Endothelial cell (in vitro differentiated cells): ENCODE measurements at regions not wholly inside any gene's neighbourhood (a gene's known extent, or its start where the extent isn't known, plus 50 kb on each side); places are given as distances from the start of the nearest gene placed in this dataset.

ENCODE experiments used
- DNase-seq: peaks from one replicate; pipeline ENCODE4 v3.0.0; 2021; ENCODE audit warnings: low spot score
- H3K27ac Mint-ChIP-seq: one replicate; pipeline ENCODE4 v1.8.0; 2021; ENCODE audit warnings: mixed read lengths, inconsistent platforms; ENCODE audit not compliant: unreplicated experiment
- H3K27me3 Mint-ChIP-seq: one replicate; pipeline ENCODE4 v1.8.0; 2021; ENCODE audit warnings: mild to moderate bottlenecking, moderate library complexity, mixed read lengths, inconsistent platforms; ENCODE audit not compliant: unreplicated experiment
- H3K36me3 Mint-ChIP-seq: one replicate; pipeline ENCODE4 v1.8.0; 2021; ENCODE audit warnings: mild to moderate bottlenecking, low read depth, mixed read lengths, inconsistent platforms; ENCODE audit not compliant: unreplicated experiment
- H3K4me1 Mint-ChIP-seq: one replicate; pipeline ENCODE4 v1.8.0; 2021; ENCODE audit warnings: mild to moderate bottlenecking, mixed read lengths, inconsistent platforms; ENCODE audit not compliant: unreplicated experiment
- H3K4me3 Mint-ChIP-seq: one replicate; pipeline ENCODE4 v1.8.0; 2021; ENCODE audit warnings: mild to moderate bottlenecking, mixed read lengths, inconsistent platforms; ENCODE audit not compliant: unreplicated experiment
- H3K9me3 Mint-ChIP-seq: one replicate; pipeline ENCODE4 v1.8.0; 2021; ENCODE audit warnings: mixed read lengths, inconsistent platforms; ENCODE audit not compliant: unreplicated experiment
- TF ChIP-seq, protein P1 (sequence below): fragments of 200-600 bp; sonication (generic); IDR thresholded peaks from one replicate; pipeline ENCODE4 v1.5.0; 2021; ENCODE audit warnings: antibody characterized with exemption; ENCODE audit not compliant: unreplicated experiment

DNA sequence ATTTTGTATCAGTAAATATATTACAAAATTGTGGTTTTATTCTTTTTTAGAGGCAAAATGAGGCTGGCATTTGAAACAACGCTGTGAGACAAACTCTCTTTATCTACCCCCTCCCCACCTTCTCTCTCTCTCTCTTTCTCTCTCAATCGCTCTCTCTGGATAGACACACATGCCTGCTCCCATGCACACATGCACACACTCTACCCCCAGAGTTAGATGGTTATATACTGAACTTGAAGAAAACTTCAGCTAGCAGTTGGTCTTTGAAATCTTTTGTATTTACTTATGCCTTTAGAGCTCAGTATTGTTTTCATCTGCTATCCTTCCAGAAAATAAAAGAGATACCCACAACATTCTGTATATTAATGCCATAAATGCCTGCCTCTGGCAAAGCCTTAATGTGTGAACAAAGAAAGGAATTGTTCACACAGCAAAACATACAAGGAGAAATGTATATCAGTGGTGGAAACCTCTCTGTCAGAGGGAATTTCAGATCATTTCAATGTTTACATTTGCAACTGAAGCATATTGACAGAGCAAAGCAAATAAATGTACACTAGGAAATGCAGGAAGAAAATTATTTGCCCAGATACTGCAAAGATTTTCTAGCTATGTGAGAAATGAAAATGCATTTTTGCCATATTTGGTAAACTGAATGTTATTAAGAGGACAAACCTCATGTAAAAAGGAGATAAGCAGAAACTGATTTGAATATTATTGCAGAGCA lies 217.0 kb upstream of the UBE2E3 start:
- Mint-ChIP-seq H3K4me1 (peaks cover 19% of the 10 kb centered on the region), H3K27ac (no peak overlapping the region), H3K36me3 (peaks cover 4% of the 10 kb centered on the region), H3K27me3 (peaks cover 4% of the 10 kb centered on the region), H3K4me3 (no peak overlapping the region), H3K9me3 (no peaks in the 10 kb centered on the region)
- TF ChIP-seq, protein P1, sequence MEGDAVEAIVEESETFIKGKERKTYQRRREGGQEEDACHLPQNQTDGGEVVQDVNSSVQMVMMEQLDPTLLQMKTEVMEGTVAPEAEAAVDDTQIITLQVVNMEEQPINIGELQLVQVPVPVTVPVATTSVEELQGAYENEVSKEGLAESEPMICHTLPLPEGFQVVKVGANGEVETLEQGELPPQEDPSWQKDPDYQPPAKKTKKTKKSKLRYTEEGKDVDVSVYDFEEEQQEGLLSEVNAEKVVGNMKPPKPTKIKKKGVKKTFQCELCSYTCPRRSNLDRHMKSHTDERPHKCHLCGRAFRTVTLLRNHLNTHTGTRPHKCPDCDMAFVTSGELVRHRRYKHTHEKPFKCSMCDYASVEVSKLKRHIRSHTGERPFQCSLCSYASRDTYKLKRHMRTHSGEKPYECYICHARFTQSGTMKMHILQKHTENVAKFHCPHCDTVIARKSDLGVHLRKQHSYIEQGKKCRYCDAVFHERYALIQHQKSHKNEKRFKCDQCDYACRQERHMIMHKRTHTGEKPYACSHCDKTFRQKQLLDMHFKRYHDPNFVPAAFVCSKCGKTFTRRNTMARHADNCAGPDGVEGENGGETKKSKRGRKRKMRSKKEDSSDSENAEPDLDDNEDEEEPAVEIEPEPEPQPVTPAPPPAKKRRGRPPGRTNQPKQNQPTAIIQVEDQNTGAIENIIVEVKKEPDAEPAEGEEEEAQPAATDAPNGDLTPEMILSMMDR: no peak
- no peak for DNase-seq

DNA sequence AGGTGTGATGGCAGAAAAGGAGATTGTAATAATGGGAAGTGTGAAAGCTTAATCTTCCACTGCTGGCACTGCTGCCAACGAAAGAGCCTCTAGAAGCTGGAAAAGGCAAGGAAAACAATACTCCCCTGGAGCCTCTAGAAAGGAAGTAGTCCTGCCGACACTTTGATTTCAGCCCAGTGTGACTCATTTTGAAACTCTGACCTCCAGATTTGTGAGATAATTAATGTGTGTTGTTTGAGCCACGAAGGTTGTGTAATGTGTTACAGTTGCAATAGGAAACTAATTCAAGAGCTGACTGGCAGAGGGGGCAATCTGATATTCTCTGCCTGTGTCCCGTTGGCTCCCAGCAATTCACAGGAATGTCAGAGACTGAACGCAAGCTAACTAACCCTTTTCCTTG lies 219.2 kb upstream of the UBE2E3 start:
- no peak for DNase-seq
- no peak overlapping the region for H3K4me3 Mint-ChIP-seq
- H3K9me3 Mint-ChIP-seq: no peaks in the 10 kb centered on the region
- peaks cover 4% of the 10 kb centered on the region for H3K27me3 Mint-ChIP-seq
- H3K27ac Mint-ChIP-seq: no peak overlapping the region
- peaks cover 1% of the 10 kb centered on the region for H3K36me3 Mint-ChIP-seq
- TF ChIP-seq, protein P1: no peak
- peaks cover 17% of the 10 kb centered on the region for H3K4me1 Mint-ChIP-seq

- no peaks in the 10 kb centered on the region for H3K36me3 Mint-ChIP-seq
These were observed 220.8 kb upstream of the UBE2E3 start for GRCh38 chr2:180759631-180760030.

GRCh38 chr2:180753809-180754761 lies 226.3 kb upstream of the UBE2E3 start:
- no peak for DNase-seq
- no peak overlapping the region for H3K27ac Mint-ChIP-seq

More at GRCh38 chr2:180759631-180760030, 220.8 kb upstream of the UBE2E3 start:
- no peaks in the 10 kb centered on the region for H3K9me3 Mint-ChIP-seq
- TF ChIP-seq, protein P1: no peak
- H3K27ac Mint-ChIP-seq: no peak overlapping the region
- H3K4me3 Mint-ChIP-seq: no peak overlapping the region
- DNase-seq: no peak
- peaks cover 17% of the 10 kb centered on the region for H3K4me1 Mint-ChIP-seq
- peaks cover 4% of the 10 kb centered on the region for H3K27me3 Mint-ChIP-seq

More at GRCh38 chr2:180753809-180754761, 226.3 kb upstream of the UBE2E3 start:
- Mint-ChIP-seq H3K4me3 (no peak overlapping the region), H3K4me1 (no peaks in the 10 kb centered on the region), H3K27me3 (peaks cover 1% of the 10 kb centered on the region), H3K9me3 (no peaks in the 10 kb centered on the region), H3K36me3 (no peaks in the 10 kb centered on the region)
- TF ChIP-seq, protein P1: no peak
